ENCODE measurements at regions not wholly inside any gene's neighbourhood (a gene's known extent, or its start where the extent isn't known, plus 50 kb on each side); places are given as distances from the start of the nearest gene placed in this dataset.
A peak's percentile ranks its signal among the peaks of the same experiment; 100 is the strongest.
"Not testable (repeated sequence)": the region's sequence is repeated elsewhere in the genome, so short reads cannot be mapped to it uniquely, and the experiment has no call there.

DNA sequence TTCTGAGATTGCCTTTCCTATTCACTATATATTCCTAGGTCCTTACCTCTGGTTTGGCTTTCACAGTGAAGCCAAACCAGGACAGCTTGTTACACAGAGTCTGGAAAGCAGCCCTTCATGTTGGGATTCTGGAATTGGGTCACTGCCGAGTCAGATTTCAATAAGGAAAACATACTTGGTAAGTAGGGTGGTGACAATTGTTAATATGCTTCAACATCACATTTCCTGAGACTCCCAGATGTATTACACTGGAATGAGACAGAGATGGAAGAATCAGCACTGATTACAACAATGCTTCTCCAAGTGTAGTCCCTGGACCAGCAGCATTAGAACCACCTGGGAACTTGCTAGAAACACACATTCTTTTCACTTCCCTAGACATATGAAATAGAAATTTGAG lies 268.9 kb upstream of the SEMA3C start:
- no peak for DNase-seq (ENCODE audit: low read depth, low spot score)

DNA sequence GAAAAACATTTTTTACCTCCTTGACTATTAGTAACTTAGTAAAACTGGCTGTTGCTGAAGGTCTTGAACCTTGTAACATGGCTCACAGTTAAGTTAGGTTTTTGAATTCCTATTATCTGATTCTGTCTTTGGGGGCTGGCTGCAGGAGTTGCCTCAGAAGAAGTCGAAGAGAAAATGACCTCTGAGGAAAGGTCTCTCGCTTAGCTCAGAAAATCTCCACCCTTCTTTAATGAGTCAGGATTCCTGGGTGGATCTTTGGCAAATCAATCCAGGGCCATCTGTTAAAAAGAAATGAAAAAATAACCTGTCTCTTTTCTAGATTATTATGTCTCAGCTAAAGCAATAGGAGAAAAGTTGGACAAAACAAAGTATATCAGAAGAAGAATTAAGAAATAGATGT lies 267.8 kb upstream of the SEMA3C start:
- no peak for DNase-seq (ENCODE audit: low read depth, low spot score)

DNA sequence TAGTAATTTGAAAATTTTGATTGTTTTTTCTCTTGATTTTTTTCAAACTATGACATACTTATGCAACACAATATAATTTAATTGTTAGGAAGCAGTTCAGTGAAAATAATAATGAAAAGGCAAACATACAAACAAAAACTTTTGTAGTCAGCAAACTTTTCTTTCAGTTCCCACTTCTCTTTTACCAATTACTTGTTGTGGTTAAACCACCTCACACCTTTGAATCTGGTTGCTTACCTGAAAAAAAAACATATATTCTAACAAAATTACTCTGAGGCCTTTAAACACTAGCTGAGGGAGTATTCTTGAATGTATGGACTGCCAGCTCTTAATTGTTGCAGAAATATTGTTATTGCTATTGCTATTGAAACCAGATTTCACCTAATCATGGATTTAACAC lies 266.2 kb upstream of the SEMA3C start:
- no peak for DNase-seq (ENCODE audit: low read depth, low spot score)

DNA sequence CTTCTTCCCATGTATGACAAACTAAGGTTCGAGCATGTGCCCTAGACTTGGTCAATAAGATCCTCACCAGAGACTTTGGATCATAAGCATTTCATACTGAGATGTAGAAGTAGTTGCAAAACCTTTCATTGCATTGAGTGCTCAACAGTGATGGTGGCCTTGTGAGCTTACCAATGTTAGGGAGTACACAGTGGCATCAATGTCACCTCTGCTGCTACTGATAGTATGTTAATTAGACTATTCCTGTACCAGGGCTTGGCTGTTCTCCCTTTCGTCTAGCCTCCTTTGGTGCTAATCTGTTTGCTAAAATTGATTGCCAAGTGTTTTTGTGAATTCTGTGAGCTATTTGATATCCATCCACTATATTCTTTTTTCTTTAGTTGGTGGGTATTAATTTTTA lies 264.5 kb upstream of the SEMA3C start:
- DNase-seq (ENCODE audit: low read depth, low spot score), result no peak

DNA sequence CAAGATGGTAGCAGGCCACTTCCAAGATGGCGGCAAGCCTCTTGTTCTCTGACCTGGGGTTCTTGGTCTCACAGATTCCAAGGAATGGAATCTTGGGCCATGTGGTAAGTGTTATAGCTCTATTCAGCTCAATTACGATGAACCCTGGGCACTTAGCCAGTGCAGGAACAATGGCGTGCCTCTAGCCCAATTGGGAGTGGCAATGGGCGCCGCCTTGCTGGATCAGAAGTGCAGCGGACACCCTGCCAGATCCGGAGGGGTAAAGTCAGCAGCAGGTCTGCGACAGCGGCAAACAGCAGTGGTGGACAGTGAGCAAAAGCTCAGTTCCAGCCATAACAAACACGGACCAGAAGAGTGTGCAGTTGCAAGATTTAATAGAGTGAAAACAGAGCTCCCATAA lies 263.2 kb upstream of the SEMA3C start:
- DNase-seq (ENCODE audit: low read depth, low spot score), result not testable (repeated sequence)

DNA sequence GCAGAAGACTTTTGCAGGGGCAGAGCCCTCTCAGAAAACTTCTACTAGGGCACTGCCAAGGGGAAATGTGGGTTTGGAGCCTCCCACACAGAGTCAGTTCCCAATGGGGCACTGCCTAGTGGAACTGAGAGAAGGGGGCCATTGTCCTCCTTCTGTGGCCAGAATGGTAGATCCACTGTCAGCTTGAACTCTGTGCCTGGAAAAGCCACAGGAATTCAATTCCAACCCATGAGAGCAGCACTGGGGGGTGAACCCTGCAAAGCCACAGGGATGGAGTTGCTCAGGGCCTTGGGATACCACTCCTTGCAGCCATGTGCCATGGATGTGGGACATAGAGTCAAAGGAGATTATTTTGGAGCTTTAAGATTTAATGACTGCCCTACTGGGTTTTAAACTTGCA lies 262.2 kb upstream of the SEMA3C start:
- DNase-seq (ENCODE audit: low read depth, low spot score), result no peak

DNA sequence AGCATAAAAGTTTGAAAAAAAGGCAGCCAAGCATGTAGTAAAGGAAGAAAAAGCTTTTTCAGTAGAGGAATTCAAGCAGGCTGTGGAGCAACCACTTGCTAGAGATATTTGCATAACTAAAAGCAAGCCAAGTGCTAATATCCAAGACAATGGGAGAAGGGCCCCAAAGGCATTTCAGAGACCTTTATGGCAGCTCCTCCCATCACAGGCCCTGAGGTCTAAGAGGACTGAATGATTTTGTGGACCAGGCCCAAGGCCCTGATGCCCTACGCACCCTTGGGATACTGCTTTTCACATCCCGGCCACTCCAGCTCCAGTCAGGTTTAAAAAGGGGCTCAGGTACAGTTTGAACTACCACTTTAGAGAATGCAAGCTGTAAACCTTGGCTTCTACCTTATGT lies 261.7 kb upstream of the SEMA3C start:
- DNase-seq (ENCODE audit: low read depth, low spot score), result no peak

DNA sequence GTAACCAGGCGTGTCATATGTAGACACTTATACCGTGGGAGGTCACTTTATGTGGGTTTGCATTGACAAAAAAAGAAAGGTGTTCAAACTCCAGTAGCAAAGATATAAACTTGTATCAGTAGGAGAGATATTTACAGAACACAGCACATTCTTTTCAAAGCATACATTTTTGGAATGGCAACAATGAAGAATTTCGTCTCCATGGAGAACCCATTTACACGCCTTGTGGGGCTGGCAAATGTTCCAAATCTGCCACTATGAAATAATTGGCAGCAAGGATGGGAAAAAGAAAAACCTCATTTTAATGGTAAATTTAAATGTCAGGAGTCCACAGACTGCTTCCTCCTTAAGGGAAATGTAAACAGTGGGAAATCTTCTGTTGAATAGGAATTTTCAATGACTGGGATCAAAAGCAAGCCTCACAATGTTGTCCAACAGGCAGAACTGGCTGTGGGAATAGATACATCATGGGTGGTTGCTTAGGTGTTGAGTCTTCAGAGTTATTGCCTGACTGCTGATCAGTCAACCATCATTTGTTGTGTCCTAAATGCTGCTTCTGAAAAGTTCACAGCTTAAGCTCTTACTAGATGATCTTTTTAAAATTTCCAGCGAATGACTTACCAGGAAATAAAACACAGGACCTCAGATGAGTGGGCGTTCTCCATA lies 256.6 kb upstream of the SEMA3C start:
- no peak for DNase-seq (ENCODE audit: low read depth, low spot score)

DNA sequence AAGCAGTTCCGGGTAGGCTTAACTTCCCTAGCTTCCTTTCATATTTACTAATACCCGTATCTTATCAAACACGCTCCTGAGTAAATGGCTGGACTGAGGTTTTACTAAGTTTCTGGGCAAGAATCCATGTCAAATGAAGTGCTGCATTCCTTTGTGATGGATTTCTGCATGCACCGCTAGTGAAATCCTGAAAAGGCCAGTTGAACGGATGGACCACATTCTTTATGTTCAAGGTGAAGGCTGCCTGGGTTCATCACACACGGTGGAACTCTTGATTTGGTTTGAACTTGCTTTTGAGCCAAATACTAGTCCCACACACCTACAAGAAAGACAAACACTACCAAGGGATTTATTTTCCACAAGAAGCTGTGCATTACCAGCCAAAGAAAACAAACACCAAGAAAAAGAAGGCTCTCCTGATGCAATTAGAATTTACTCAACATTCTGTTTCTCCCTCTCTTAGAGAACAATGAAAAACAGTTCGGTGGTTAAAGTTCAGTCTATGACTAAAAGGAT lies 255.0 kb upstream of the SEMA3C start:
- peak; percentile 30 for DNase-seq (ENCODE audit: low read depth, low spot score)

DNA sequence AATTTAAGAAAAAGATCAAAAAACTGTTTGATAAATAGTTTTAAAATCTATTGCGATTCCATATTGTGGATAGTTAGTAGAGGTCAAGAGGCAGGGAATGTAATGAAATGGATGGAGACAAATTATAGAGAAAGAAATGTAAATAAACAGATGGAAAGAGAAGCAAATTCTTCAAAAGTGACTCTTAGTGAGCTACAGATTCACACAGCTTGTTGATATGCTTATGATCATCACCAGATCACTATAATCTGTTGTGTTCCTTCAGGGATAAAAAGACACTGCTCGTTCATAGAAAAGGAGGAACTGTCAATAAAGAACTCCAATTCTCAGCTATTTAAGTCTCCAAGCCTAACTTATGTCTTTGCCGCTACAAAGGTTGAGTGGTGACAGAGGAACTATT lies 251.4 kb upstream of the SEMA3C start:
- DNase-seq (ENCODE audit: low read depth, low spot score), result no peak

DNA sequence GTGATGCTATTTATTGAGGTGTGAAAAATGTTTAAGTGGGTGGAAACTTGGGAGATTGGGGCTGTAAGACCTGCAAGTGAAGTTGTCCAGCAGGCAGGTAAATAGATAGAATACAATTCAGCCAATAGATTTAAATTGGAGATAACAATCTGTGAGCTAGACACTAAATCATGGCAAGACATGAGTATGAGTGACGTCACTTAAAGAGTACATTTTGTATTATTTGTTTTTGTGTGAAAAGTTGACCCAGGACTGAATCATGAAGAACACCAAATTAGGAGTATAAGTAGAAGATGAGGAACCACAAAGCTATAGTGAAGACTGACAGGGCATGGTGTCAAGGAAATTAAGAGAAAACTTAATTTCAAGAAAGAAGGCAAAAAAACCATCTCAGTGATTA lies 249.1 kb upstream of the SEMA3C start:
- no peak for DNase-seq (ENCODE audit: low read depth, low spot score)

DNA sequence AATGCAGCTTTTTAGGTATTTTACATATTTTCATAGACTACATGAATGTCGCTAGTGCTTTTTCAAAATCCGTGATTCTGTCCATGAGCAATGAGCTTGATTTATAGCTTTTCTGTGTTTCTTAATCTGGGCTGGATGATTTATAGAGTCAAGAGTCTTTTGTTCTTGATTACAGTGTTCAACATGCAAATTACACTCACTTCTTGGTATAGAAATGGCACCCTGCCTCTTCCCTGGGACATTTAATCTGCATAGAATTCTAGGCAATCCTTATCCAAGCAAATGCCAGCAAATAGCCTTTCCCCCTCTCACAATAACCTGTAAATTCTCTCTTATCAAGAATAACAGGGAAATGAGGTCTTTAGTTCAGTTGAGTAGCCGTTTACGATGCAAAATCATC lies 246.2 kb upstream of the SEMA3C start:
- DNase-seq (ENCODE audit: low read depth, low spot score), result no peak

DNA sequence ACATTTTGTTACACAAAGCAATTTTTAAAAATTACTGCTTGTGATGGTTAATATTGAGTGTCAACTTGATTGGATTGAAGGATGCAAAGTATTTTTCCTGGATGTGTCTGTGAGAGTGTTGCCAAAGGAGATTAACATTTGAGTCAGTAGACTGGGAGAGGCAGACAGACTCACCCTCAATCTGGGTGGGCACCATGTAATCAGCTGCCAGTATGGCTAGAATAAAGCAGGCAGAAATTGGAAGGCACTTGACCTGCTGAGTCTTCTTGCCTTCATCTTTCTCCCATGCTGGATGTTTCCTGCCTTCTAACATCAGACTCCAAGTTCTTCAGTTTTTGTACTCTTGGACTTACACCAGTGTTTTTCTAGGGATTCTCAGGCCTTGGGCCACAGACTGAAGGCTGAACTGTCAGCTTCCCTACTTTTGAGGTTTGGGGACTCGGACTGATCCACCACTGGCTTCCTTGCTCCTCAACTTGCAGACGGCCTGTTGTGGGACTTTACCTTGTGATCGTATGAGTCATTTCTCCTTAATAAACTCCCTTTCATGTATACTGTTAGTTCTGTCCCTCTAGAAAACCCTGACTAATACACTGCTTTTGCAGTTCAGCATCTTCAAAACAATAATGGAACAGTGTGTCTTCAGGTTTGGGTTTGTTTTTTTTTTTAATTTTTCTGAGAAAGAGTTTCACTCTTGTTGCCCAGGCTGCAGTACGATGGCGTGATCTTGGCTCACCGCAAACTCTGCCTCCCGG lies 244.1 kb upstream of the SEMA3C start:
- DNase-seq (ENCODE audit: low read depth, low spot score), result no peak

DNA sequence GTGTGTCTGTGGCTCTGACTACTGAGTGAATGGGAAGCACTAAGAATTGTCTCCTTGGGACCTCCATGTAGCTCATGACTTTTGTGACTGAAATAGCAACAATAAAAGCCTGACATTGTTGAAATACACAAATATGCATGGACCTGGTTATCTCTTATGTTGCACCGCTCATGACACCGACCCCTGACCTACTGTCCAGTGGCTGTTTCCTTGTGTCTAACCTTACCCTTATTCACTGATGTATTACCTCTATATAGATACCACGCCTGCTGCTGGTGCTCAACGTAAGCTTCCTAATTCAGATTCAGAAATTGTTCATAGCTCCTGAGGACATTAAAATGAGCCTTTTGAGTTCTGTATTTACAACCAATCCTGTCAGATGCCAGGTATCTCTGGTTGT lies 243.4 kb upstream of the SEMA3C start:
- DNase-seq (ENCODE audit: low read depth, low spot score), result no peak

DNA sequence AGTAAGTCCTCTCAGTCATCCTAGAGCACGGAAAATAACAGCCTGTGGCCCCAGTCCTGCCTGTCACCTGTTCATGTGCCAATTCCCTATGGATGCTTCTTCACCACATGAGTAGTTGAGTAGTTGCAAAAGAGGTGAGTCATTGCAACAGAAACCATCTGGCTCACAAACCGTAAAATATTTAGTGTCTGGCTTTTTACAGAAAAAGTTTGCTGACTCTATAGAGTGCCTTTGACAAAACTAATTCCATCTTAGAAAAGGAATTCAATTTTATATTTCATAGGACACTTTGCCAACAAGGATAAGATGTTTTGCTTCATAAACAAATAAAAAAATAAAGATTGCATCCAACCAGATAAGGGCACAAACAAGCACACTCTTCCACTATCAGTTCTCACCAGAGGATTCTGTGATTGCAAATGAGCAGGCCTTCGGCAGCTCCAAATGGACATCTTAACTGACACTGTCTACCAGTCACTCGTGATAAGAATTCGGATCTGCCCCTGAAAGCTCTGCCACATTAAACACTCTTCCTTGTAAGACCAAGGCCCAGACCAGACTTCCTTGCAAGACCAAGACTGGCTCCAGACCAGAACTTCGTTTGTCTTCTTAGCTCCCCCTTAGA lies 242.7 kb upstream of the SEMA3C start:
- DNase-seq (ENCODE audit: low read depth, low spot score), result no peak

DNA sequence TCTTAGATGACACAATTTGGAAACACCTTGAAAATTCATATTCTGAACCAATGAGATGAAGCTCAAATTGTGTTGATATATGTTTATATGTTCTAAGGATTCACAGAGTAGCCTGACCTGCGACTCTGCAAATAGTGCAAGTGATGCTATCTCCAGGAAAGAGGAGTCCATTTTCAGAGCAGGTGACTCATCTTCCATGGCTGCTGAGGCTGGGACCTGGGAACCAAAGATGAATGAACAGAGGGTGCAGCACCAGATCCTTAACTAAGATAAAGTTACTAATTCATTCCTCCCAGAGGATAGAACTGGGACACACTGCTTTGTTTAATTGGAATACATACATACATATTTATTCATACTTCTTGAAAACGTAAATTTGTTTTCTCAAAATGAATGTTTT lies 240.6 kb upstream of the SEMA3C start:
- no peak for DNase-seq (ENCODE audit: low read depth, low spot score)

DNA sequence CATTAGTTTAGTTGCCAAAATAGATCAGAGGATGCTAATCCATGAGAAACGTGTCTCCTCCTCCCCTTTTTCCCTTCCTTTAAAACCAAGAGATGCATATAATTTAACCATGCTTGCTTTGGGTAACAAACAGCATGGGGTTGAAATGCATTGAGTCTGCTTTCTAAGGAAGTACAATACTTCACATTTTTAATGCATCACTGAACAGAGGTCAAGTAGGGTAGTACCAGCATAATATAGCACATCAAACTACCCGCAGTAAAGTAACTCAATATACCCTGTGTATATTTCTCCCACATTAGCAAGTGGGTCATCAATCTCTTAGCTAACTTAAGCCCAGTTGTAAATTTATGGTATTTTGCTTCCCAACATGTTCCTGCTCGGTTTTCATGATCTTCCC lies 239.3 kb upstream of the SEMA3C start:
- DNase-seq (ENCODE audit: low read depth, low spot score), result no peak

DNA sequence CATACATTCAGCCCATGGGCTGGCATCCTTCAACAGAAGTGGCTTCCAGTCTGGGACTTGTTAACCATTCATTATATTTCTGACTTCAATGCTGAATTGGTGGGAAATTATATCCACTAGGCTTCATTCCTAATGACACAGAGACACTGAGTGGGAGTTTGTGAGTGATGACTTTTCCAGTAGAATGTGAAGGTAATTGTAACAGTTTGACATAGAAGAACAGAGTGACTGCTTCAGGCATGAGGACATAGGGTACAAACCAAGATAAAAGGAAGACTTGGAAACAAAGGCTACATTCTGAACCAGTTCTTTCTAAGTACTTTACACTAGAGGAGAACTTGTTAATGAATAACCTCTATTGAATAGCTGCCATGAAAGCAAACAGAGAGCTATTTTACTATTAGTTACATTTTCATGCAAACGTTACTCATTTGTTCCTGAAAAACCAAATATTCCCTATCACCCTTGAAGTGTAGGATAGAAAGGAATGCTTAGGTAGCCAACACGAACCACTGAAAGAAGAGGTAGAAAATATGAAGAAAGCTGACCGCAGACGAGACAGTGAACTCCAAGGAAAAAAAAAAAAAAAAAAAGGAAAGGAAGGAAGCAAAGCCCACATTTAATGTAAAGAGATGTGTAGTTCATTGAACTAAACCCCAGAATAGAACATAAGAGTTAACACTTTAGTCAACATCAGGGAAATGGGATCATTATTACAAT lies 237.0 kb upstream of the SEMA3C start:
- DNase-seq (ENCODE audit: low read depth, low spot score), result no peak

DNA sequence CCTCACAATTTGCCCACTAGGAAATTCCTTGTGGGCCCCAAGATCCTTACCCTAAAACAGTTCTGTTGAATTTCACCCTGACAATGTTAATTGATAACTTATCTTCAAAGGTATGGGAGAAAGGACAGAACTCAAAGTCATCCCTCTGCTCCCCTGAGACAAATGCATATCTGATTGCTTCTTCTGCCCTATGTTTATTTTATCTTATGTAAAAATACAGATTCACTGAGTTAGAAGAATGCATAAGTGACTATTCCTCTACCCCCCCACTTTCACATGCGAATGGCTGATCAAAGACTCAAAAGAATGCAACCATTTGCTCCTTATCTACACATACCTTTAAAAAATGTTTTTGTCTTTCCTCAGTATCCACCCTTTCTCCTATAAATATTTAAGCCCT lies 235.7 kb upstream of the SEMA3C start:
- DNase-seq (ENCODE audit: low read depth, low spot score), result no peak

DNA sequence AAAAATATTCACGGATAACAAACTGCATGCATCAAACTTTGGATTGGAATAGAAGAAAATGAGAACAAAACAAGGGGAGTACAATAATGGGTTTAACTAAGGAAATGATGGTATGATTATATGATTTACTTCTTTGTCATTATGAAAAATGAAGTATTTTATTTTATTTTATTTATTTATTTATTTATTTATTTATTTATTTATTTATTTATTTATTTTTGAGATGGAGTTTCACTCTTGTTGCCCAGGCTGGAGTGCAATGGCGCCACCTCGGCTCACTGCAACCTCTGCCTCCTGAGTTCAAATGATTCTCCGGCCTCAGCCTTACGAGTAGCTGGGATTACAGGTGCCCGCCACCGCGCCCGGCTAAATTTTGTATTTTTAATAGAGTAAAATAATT lies 234.1 kb upstream of the SEMA3C start:
- not testable (repeated sequence) for DNase-seq (ENCODE audit: low read depth, low spot score)

DNA sequence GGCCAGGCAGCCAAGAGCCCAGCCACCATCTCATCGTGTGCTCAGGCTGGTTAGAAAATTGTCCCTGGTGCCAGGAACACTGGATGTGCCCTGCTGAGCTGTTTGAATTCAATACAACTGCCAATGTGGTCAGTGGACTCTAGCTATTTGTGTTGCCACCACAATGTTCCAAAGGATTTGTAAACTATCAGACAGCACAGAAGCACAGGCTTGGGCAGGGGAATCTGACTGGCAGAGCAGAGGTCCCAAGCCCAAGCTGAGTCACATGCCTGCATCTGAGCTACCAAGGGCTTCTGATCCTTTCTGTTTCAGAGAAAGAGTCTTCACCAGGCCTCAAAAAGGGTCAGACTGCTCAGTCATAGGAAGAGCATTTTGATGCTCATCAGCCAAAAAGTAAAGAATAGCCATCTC lies 232.1 kb upstream of the SEMA3C start:
- DNase-seq (ENCODE audit: low read depth, low spot score), result no peak

DNA sequence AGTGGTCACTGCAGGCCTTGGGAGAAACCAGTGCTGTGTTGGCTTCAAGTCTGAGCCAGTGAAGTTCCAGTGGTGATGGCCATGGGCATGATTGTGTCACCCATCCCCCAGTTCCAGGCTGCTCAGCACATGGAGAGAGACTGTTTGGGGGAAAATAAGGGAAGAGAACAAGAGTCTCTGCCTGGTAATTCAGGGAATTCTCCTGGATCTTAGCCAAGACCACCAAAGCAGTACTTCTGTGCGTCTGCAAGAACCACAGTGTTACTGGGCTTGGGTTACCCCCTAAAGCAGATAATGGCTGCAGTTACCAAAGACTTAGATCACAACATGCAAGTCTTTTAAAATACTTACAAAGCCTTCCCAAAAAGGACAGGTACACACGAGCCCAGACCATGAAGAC lies 225.0 kb upstream of the SEMA3C start:
- DNase-seq (ENCODE audit: low read depth, low spot score), result no peak

Data from pulmonary artery endothelial cell (primary cell).